BE2C (cell line): ENCODE measurements at regions not wholly inside any gene's neighbourhood (a gene's known extent, or its start where the extent isn't known, plus 50 kb on each side); places are given as distances from the start of the nearest gene placed in this dataset.

ENCODE experiments used
- DNase-seq: peaks from one replicate; pipeline ENCODE4 v3.0.0-alpha.2; 2020
- H3K27me3 ChIP-seq: fragments of 250-450 bp; sonication (Bioruptor Pico); 2 replicates; pipeline ENCODE4 v1.5.1; 2020; ENCODE audit warnings: mild to moderate bottlenecking
- H3K36me3 ChIP-seq: fragments of 250-450 bp; sonication (Bioruptor Pico); 2 replicates; pipeline ENCODE4 v1.5.1; 2020; ENCODE audit warnings: mild to moderate bottlenecking
- H3K4me1 ChIP-seq: fragments of 250-450 bp; sonication (Bioruptor Pico); 2 replicates; pipeline ENCODE4 v1.5.1; 2020
- H3K4me3 ChIP-seq: 2 replicates; pipeline ENCODE4 v1.5.1; 2011; ENCODE audit warnings: low read depth, low read length
- H3K9me3 ChIP-seq: fragments of 250-450 bp; sonication (Bioruptor Pico); 2 replicates; pipeline ENCODE4 v1.5.1; 2020
- CTCF ChIP-seq: IDR thresholded peaks from 2 replicates; pipeline ENCODE4 v1.5.1; 2012; ENCODE audit warnings: mild to moderate bottlenecking, low read depth, low read length

- Histone ChIP-seq H3K36me3 (no peaks in the 10 kb centered on the region), H3K27me3 (no peaks in the 10 kb centered on the region), H3K4me1 (no peaks in the 10 kb centered on the region), H3K4me3 (no peak overlapping the region), H3K9me3 (no peaks in the 10 kb centered on the region)
- DNase-seq = no peak
- TF ChIP-seq CTCF = no peak
Observed at GRCh38 chr5:101278011-101278687, 375.1 kb upstream of the ST8SIA4 start.

GRCh38 chr5:101271945-101272344, 368.9 kb upstream of the ST8SIA4 start:
- Histone ChIP-seq H3K36me3 (no peaks in the 10 kb centered on the region), H3K27me3 (no peaks in the 10 kb centered on the region), H3K9me3 (no peaks in the 10 kb centered on the region), H3K4me1 (no peaks in the 10 kb centered on the region), H3K4me3 (no peak overlapping the region)
- TF ChIP-seq CTCF = no peak
- DNase-seq = no peak

- H3K9me3 ChIP-seq = no peaks in the 10 kb centered on the region
- H3K4me3 ChIP-seq = no peak overlapping the region
- TF ChIP-seq CTCF = no peak
- no peak for DNase-seq
- H3K4me1 ChIP-seq = no peaks in the 10 kb centered on the region
- H3K27me3 ChIP-seq = no peaks in the 10 kb centered on the region
- H3K36me3 ChIP-seq = no peaks in the 10 kb centered on the region
Observed at GRCh38 chr5:101271416-101271815, 368.3 kb upstream of the ST8SIA4 start.

- H3K27me3 ChIP-seq = no peaks in the 10 kb centered on the region
- H3K4me3 ChIP-seq = no peak overlapping the region
- TF ChIP-seq CTCF = no peak
- no peaks in the 10 kb centered on the region for H3K9me3 ChIP-seq
- DNase-seq = no peak
- H3K4me1 ChIP-seq = no peaks in the 10 kb centered on the region
- no peaks in the 10 kb centered on the region for H3K36me3 ChIP-seq
Observed at GRCh38 chr5:101260857-101261256, 357.8 kb upstream of the ST8SIA4 start.

- no peaks in the 10 kb centered on the region for H3K9me3 ChIP-seq
- H3K27me3 ChIP-seq = no peaks in the 10 kb centered on the region
- no peaks in the 10 kb centered on the region for H3K4me1 ChIP-seq
- no peaks in the 10 kb centered on the region for H3K36me3 ChIP-seq
- DNase-seq = no peak
- TF ChIP-seq CTCF = no peak
- H3K4me3 ChIP-seq = no peak overlapping the region
Observed at GRCh38 chr5:101253096-101253495, 350.0 kb upstream of the ST8SIA4 start.

- TF ChIP-seq CTCF = no peak
- DNase-seq = no peak
- H3K36me3 ChIP-seq = no peaks in the 10 kb centered on the region
- H3K9me3 ChIP-seq = no peaks in the 10 kb centered on the region
- H3K4me1 ChIP-seq = no peaks in the 10 kb centered on the region
- H3K27me3 ChIP-seq = no peaks in the 10 kb centered on the region
- no peak overlapping the region for H3K4me3 ChIP-seq
Observed at GRCh38 chr5:101244621-101245020, 341.5 kb upstream of the ST8SIA4 start.
